Lung microvascular endothelial cell (primary cell): ENCODE measurements at regions not wholly inside any gene's neighbourhood (a gene's known extent, or its start where the extent isn't known, plus 50 kb on each side); places are given as distances from the start of the nearest gene placed in this dataset.
A peak's percentile ranks its signal among the peaks of the same experiment; 100 is the strongest.
"Not testable (repeated sequence)": the region's sequence is repeated elsewhere in the genome, so short reads cannot be mapped to it uniquely, and the experiment has no call there.

Experiments
- DNase-seq, 2 donors: peaks; one replicate each; pipeline versions ENCODE4 v3.0.0 to v3.0.0-alpha.2; 2010; ENCODE audit warnings: low read depth in 2 of 2

- not testable (repeated sequence) for DNase-seq
Observed at GRCh38 chr5:117533051-117533670, 958.5 kb upstream of the SEMA6A start.

- DNase-seq, result no peak
Observed at GRCh38 chr5:117519957-117520500, 945.4 kb upstream of the SEMA6A start.

GRCh38 chr5:117504305-117504704, 929.7 kb upstream of the SEMA6A start:
- DNase-seq, result no peak

GRCh38 chr5:117497601-117498000, 923.0 kb upstream of the SEMA6A start:
- DNase-seq, result no peak

GRCh38 chr5:117496801-117497200, 922.2 kb upstream of the SEMA6A start:
- no peak for DNase-seq

- no peak for DNase-seq
Observed at GRCh38 chr5:117494188-117494587, 919.6 kb upstream of the SEMA6A start.

GRCh38 chr5:117488976-117489500, 914.4 kb upstream of the SEMA6A start:
- DNase-seq, result no peak

- no peak for DNase-seq
Observed at GRCh38 chr5:117487556-117487955, 912.9 kb upstream of the SEMA6A start.

GRCh38 chr5:117486879-117487391, 912.3 kb upstream of the SEMA6A start:
- DNase-seq, result no peak

- no peak for DNase-seq
Observed at GRCh38 chr5:117486261-117486660, 911.6 kb upstream of the SEMA6A start.

GRCh38 chr5:117475919-117476318, 901.3 kb upstream of the SEMA6A start:
- no peak for DNase-seq

- DNase-seq, result no peak
Observed at GRCh38 chr5:117473165-117473564, 898.5 kb upstream of the SEMA6A start.

GRCh38 chr5:117463881-117464570, 889.4 kb upstream of the SEMA6A start:
- no peak for DNase-seq

GRCh38 chr5:117461966-117462365, 887.3 kb upstream of the SEMA6A start:
- DNase-seq, result no peak

GRCh38 chr5:117461403-117461802, 886.8 kb upstream of the SEMA6A start:
- no peak for DNase-seq

- DNase-seq, result no peak
Observed at GRCh38 chr5:117457656-117458055, 883.0 kb upstream of the SEMA6A start.

- DNase-seq, result no peak
Observed at GRCh38 chr5:117456866-117457470, 882.3 kb upstream of the SEMA6A start.

GRCh38 chr5:117455236-117456233, 880.9 kb upstream of the SEMA6A start:
- DNase-seq, result no peak

GRCh38 chr5:117454716-117455212, 880.1 kb upstream of the SEMA6A start:
- peak in 1 of 2 donors; percentile 29 for DNase-seq

- DNase-seq, result no peak
Observed at GRCh38 chr5:117436846-117437245, 862.2 kb upstream of the SEMA6A start.

GRCh38 chr5:117435203-117435602, 860.6 kb upstream of the SEMA6A start:
- DNase-seq, result no peak
